Astrocyte of the cerebellum (primary cell): ENCODE measurements at regions not wholly inside any gene's neighbourhood (a gene's known extent, or its start where the extent isn't known, plus 50 kb on each side); places are given as distances from the start of the nearest gene placed in this dataset.

ENCODE experiments used
- DNase-seq: peaks from one replicate; pipeline ENCODE4 v3.0.0-alpha.2; 2011; ENCODE audit warnings: low read depth
- H3K4me3 ChIP-seq: 2 replicates; pipeline ENCODE4 v1.5.1; 2011; ENCODE audit warnings: mild to moderate bottlenecking, low read depth, low read length, moderate library complexity
- in situ Hi-C: cut with HindIII; loops from 2 replicates; pipeline ENCODE4 v1.10.0; 2017; ENCODE audit warnings: low sequenced_read_pairs
- TF ChIP-seq, protein P1 (sequence below): IDR thresholded peaks from 2 replicates; pipeline ENCODE4 v1.5.1; 2012; ENCODE audit warnings: low read length, low read depth, moderate library complexity, mild to moderate bottlenecking; ENCODE audit errors: missing control alignments

DNA sequence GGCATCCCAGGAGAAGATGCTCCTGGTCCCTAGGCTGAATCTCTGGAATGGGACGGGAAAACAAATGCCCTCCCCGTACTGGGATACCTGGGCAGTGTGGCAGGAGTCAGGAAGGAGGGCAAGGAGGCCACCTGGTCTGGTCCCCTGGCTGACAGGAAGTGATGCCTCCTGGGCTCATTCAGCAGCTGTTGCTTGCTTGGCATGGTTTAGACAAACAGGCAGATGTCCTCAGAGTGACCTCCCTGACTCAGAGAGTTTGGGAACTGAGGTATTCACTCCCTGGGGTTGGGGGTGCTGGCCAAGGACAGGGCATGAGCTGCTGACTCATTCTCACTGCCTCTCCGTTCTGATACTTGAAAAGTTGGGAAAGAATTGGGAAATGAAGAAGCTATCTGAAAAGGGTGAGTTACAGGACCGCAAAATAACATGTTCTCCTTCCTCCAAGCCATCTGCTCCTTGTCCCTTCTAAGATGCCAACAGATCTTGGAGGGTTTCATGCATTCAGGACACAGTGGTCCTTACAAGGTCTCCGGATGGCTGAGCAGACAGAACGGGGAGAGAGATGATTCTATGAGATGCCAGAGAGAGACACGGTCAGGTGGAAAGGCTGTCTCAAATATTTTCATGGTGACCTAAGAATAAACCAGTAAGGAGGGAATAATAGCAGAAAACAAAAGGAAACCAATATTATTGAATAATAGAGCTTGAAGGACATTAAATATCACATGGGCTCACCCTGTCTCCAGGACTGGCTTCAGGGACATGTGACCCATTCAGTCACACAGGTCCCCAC is 534.5 kb downstream of the BNC2 start:
- no peak overlapping the region for H3K4me3 ChIP-seq
- in situ Hi-C loops, result no loop called here
- peak; percentile 94 for DNase-seq
- TF ChIP-seq, protein P1, sequence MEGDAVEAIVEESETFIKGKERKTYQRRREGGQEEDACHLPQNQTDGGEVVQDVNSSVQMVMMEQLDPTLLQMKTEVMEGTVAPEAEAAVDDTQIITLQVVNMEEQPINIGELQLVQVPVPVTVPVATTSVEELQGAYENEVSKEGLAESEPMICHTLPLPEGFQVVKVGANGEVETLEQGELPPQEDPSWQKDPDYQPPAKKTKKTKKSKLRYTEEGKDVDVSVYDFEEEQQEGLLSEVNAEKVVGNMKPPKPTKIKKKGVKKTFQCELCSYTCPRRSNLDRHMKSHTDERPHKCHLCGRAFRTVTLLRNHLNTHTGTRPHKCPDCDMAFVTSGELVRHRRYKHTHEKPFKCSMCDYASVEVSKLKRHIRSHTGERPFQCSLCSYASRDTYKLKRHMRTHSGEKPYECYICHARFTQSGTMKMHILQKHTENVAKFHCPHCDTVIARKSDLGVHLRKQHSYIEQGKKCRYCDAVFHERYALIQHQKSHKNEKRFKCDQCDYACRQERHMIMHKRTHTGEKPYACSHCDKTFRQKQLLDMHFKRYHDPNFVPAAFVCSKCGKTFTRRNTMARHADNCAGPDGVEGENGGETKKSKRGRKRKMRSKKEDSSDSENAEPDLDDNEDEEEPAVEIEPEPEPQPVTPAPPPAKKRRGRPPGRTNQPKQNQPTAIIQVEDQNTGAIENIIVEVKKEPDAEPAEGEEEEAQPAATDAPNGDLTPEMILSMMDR, result no peak

DNA sequence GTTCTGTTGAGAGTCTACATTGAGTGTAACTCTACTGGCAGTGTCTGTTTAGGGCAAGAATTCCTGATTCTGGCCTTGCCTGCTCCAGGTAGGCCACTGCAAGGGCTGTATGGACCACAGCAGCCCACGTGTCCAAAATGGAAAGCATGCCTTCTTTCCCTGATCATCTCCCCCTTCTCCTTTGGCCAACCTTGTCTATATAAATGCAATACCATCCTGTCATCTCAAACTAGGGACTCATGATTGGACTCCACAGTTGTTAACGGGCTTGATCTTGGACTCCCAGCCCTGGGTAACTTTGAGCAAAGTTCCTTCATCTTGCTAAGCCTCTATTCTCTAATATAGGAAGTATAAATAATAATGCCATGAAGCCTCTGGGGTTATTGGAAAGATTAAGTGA is 533.6 kb downstream of the BNC2 start:
- DNase-seq, result no peak
- H3K4me3 ChIP-seq, result no peak overlapping the region
- TF ChIP-seq, protein P1, result no peak
- in situ Hi-C loops, result no loop called here

DNA sequence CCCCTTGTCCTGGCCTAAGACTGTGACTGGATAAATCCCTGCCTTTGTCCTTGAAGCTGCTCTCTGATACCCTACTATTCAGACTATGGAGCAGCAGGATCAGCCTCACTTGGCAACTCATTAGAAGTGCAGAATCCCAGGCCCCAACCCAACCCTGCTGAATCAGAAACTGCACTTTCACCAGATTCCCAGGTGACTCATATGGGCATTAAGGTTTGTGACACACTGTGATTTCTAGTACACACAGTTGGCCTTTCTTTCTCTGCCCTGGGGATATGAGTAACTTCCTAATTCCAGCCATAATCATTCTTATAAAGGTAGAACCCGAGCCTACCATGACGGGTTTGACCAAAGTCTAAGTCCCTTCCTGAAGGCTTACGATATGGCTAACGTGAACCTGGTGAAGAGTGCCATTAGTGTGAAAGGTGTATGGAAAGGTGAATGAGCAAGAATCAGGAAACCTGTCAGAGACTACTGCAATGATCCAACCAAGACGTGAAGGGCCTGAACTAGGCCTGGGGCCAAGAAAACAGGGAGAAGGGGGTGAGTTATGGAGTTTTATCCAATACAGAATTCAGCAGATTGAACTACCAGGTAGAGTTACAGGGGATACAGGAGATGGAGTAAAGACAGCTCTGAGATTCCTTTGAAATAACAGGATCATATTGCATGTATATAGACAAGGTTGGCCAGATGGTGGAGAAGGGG is 533.0 kb downstream of the BNC2 start:
- no peak overlapping the region for H3K4me3 ChIP-seq
- in situ Hi-C loops, result no loop called here
- peak; percentile 68 for DNase-seq

DNA sequence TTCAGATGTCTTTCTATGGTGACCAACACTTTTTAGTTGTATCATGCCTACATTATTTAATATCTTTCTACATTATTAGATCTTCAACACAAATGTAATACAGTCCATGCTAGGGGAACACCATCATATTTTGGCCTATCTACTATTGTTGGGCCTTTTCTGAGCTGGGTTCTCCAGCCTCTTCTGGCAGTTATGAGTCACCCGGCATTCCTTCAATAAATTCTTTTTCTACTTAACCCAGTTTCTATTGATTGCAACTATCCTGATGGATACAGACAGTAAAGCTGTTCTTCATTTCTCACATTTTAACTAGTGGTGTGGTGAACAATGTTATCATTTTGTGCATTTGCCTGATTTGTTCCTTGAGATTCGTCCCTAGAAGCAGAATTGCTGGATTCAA is 529.3 kb downstream of the BNC2 start:
- H3K4me3 ChIP-seq, result no peak overlapping the region
- in situ Hi-C loops, result loop anchor here (10.0 kb wide), 1 partner anchor 204 kb away; no protein-coding TSS in a partner anchor
- DNase-seq, result no peak
- TF ChIP-seq, protein P1, result no peak

More for the DNA sequence above, 533.0 kb downstream of the BNC2 start:
- TF ChIP-seq, protein P1, result no peak

- H3K4me3 ChIP-seq, result no peak overlapping the region
- DNase-seq, result no peak
- in situ Hi-C loops, result loop anchor here (10.0 kb wide), 1 partner anchor 202 kb away; no protein-coding TSS in a partner anchor
- TF ChIP-seq, protein P1, result no peak
Measured at GRCh38 chr9:16342246-16343020, 528.0 kb downstream of the BNC2 start.
